ENCODE measurements at regions not wholly inside any gene's neighbourhood (a gene's known extent, or its start where the extent isn't known, plus 50 kb on each side); places are given as distances from the start of the nearest gene placed in this dataset.
"Not testable (repeated sequence)": the region's sequence is repeated elsewhere in the genome, so short reads cannot be mapped to it uniquely, and the experiment has no call there.

DNA sequence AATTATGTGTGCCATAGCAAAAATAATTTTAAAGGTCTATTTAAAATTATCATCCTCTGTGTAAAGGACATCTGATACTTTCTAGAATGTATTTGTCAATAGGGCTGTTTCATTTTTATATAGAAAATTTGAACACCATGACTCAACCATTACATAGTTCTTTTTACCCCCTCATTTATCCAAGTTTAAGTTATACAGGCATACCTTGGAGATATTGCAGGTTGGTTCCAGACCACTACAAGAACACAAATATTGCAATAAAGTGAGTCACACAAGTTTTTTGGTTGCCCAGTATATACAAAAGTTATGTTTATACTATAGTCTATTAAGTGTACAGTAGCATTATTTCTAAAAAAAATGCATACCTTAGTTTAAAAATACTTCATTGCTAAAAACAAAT, 130.4 kb downstream of the MSL3 start:
- H3K9me3 ChIP-seq (ENCODE audit: low read length), result no peaks in the 10 kb centered on the region
- H3K9me3 Mint-ChIP-seq, result no peaks in the 10 kb centered on the region
- H3K27me3 Mint-ChIP-seq, result no peaks in the 10 kb centered on the region
- H3K36me3 ChIP-seq (ENCODE audit: insufficient read depth, low read length), result no peaks in the 10 kb centered on the region
- H3K27ac Mint-ChIP-seq, result no peak overlapping the region
- H3K4me3 Mint-ChIP-seq, result no peak overlapping the region
- H3K36me3 Mint-ChIP-seq, result no peaks in the 10 kb centered on the region
- no peak overlapping the region for H3K27ac ChIP-seq (ENCODE audit: low read depth, low read length)
- H3K4me1 ChIP-seq (ENCODE audit: insufficient read depth, low read length), result no peaks in the 10 kb centered on the region
- POLR2A ChIA-PET, result no interaction called here
- H3K27me3 ChIP-seq (ENCODE audit: insufficient read depth, low read length, poor library complexity, severe bottlenecking), result no peaks in the 10 kb centered on the region
- H3K4me3 ChIP-seq (ENCODE audit: low read length), result no peak overlapping the region
- no peaks in the 10 kb centered on the region for H3K4me1 Mint-ChIP-seq
- DNase-seq, result no peak
- CTCF ChIA-PET, result no interaction called here

DNA sequence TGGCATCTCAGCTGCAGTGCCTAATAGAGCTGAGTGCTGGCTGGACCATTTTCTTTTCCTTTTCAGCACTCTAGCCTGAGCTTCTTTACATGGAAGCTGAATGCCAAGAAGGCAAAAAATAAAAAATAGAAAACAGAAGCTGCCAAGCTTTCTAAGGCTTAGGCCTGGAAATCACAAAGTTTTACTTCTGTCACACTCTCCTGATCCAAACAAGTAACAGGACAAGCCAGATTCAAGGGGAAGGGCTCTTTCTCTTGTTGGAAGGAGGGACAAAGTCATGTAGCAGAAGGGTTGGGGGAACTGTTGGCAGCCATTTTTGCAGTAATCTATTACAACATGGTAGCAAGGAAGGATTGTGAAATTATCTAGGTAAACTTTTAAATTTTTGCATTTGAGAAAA, 131.8 kb downstream of the MSL3 start:
- peaks cover 0 to 3% of the 10 kb centered on the region in 2 donors for H3K27me3 Mint-ChIP-seq
- H3K4me1 ChIP-seq (ENCODE audit: insufficient read depth, low read length), result no peaks in the 10 kb centered on the region
- no peaks in the 10 kb centered on the region for H3K27me3 ChIP-seq (ENCODE audit: insufficient read depth, low read length, poor library complexity, severe bottlenecking)
- no peak overlapping the region for H3K4me3 ChIP-seq (ENCODE audit: low read length)
- POLR2A ChIA-PET, result no interaction called here
- H3K9me3 Mint-ChIP-seq, result no peaks in the 10 kb centered on the region
- H3K27ac ChIP-seq (ENCODE audit: low read depth, low read length), result no peak overlapping the region
- no peak overlapping the region for H3K27ac Mint-ChIP-seq
- DNase-seq, result no peak
- no peaks in the 10 kb centered on the region for H3K36me3 ChIP-seq (ENCODE audit: insufficient read depth, low read length)
- H3K36me3 Mint-ChIP-seq, result no peaks in the 10 kb centered on the region
- CTCF ChIA-PET, result no interaction called here
- no peaks in the 10 kb centered on the region for H3K9me3 ChIP-seq (ENCODE audit: low read length)
- no peaks in the 10 kb centered on the region for H3K4me1 Mint-ChIP-seq
- no peak overlapping the region for H3K4me3 Mint-ChIP-seq

DNA sequence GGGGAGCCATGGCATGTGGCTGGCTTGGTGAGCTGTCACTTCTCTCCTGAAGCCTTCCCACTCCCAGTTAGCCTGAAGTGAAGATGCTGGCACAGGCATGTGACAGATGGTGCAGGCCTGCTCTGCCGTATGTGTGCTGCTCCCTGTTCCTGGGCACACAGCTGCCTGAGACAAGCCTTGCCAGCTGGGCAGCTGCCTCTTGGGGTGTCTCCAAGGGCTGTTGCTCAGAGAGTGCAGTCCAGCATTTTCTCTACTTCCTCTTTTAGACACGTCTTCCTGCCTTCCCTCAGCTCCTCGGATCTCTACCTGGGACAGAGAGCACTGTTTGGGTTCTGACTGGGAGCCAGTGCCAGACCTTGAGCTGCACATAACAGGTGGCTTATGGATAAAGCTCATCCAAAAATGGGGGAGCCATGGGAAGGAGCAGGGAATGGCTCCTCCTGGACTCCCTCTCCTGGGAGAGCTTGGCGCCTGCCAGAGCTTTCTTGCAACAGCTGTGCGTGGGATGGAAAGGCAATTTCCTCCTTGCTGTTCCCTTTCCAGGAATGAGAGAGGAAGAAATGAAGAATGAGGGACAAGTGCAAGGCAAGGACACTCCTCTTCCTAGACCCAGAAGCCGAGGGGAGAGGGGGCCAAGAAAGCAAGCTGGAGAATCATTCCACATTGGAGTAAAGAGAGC, 132.9 kb downstream of the MSL3 start:
- DNase-seq, result no peak
- ChIA-PET CTCF (no interaction called here), POLR2A (no interaction called here)
- peaks cover 0 to 4% of the 10 kb centered on the region in 2 donors for H3K27me3 Mint-ChIP-seq
- Histone ChIP-seq H3K4me3 (ENCODE audit: low read length) (no peak overlapping the region), H3K27ac (ENCODE audit: low read depth, low read length) (no peak overlapping the region), H3K4me1 (ENCODE audit: insufficient read depth, low read length) (no peaks in the 10 kb centered on the region), H3K9me3 (ENCODE audit: low read length) (no peaks in the 10 kb centered on the region), H3K36me3 (ENCODE audit: insufficient read depth, low read length) (no peaks in the 10 kb centered on the region), H3K27me3 (ENCODE audit: insufficient read depth, low read length, poor library complexity, severe bottlenecking) (no peaks in the 10 kb centered on the region)
- H3K27ac Mint-ChIP-seq, result no peak overlapping the region
- no peaks in the 10 kb centered on the region for H3K36me3 Mint-ChIP-seq
- no peaks in the 10 kb centered on the region for H3K4me1 Mint-ChIP-seq
- H3K4me3 Mint-ChIP-seq, result no peak overlapping the region
- H3K9me3 Mint-ChIP-seq, result no peaks in the 10 kb centered on the region

- Mint-ChIP-seq H3K4me1 (no peaks in the 10 kb centered on the region), H3K9me3 (peaks cover 0 to 2% (median 0%) of the 10 kb centered on the region in 5 donors), H3K27me3 (peaks cover 1 to 4% of the 10 kb centered on the region in 2 donors), H3K4me3 (no peak overlapping the region), H3K36me3 (no peaks in the 10 kb centered on the region), H3K27ac (no peak overlapping the region)
- DNase-seq, result no peak
- Histone ChIP-seq H3K36me3 (ENCODE audit: insufficient read depth, low read length) (no peaks in the 10 kb centered on the region), H3K9me3 (ENCODE audit: low read length) (no peaks in the 10 kb centered on the region), H3K4me3 (ENCODE audit: low read length) (no peak overlapping the region), H3K27me3 (ENCODE audit: insufficient read depth, low read length, poor library complexity, severe bottlenecking) (no peaks in the 10 kb centered on the region), H3K27ac (ENCODE audit: low read depth, low read length) (no peak overlapping the region), H3K4me1 (ENCODE audit: insufficient read depth, low read length) (no peaks in the 10 kb centered on the region)
- POLR2A ChIA-PET, result no interaction called here
- CTCF ChIA-PET, result no interaction called here
Observed at GRCh38 chrX:11893933-11894710, 136.1 kb downstream of the MSL3 start.

DNA sequence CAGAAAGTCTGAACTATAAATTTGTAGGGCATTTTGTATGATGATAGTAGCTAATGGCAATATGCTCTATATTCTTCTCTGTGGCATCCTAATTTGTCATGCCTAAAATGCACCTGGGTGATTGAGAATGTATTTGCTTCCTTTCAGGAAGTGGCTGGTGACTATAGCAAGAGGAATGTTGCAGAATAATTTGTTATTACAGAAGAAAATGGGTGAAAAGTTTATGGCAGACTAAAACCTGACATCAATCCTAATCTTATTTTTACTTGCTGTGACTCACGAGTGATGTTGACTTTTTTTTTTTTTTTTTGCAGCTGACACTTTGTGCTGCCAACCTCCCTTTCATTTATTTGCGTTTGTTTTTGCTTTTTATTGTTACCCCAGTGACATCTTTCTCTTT, 141.1 kb downstream of the MSL3 start:
- no peak overlapping the region for H3K4me3 Mint-ChIP-seq
- H3K4me1 Mint-ChIP-seq, result no peaks in the 10 kb centered on the region

DNA sequence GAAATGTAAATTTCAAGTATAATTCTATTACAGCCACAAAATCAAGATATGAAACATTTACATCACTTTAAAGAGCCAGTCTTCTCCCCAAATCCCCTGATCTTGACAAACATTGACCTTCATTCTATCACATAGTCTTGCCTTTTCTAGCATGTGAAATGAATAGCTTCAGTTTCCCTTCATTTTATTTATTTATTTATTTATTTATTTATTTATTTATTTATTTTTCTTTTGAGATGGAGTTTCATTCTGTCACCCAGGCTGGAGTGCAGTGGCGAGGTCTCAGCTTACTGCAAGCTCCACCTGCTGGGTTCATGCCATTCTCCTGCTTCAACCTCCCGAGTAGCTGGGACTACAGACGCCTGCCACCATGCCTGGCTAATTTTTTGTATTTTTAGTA, 147.9 kb downstream of the MSL3 start:
- H3K4me1 ChIP-seq (ENCODE audit: insufficient read depth, low read length); H3K9me3 ChIP-seq (ENCODE audit: low read length); H3K36me3 ChIP-seq (ENCODE audit: insufficient read depth, low read length); H3K36me3 Mint-ChIP-seq; H3K4me1 Mint-ChIP-seq; POLR2A ChIA-PET; DNase-seq; H3K27ac ChIP-seq (ENCODE audit: low read depth, low read length); H3K27ac Mint-ChIP-seq; CTCF ChIA-PET; H3K27me3 ChIP-seq (ENCODE audit: insufficient read depth, low read length, poor library complexity, severe bottlenecking); H3K4me3 Mint-ChIP-seq; H3K27me3 Mint-ChIP-seq; H3K4me3 ChIP-seq (ENCODE audit: low read length): not testable (repeated sequence)
- peaks cover 3 to 18% (median 16%) of the 10 kb centered on the region in 5 donors for H3K9me3 Mint-ChIP-seq

More for the DNA sequence above, 141.1 kb downstream of the MSL3 start:
- Mint-ChIP-seq H3K27me3 (peaks cover 4 to 9% of the 10 kb centered on the region in 2 donors), H3K36me3 (no peaks in the 10 kb centered on the region), H3K9me3 (peaks cover 0 to 2% (median 0%) of the 10 kb centered on the region in 5 donors), H3K27ac (no peak overlapping the region)
- no peaks in the 10 kb centered on the region for H3K9me3 ChIP-seq (ENCODE audit: low read length)
- H3K36me3 ChIP-seq (ENCODE audit: insufficient read depth, low read length), result no peaks in the 10 kb centered on the region
- H3K27ac ChIP-seq (ENCODE audit: low read depth, low read length), result no peak overlapping the region
- no peak for DNase-seq
- no peaks in the 10 kb centered on the region for H3K4me1 ChIP-seq (ENCODE audit: insufficient read depth, low read length)
- ChIA-PET POLR2A (no interaction called here), CTCF (no interaction called here)
- no peaks in the 10 kb centered on the region for H3K27me3 ChIP-seq (ENCODE audit: insufficient read depth, low read length, poor library complexity, severe bottlenecking)
- no peak overlapping the region for H3K4me3 ChIP-seq (ENCODE audit: low read length)

GRCh38 chrX:11908371-11908770, 150.3 kb downstream of the MSL3 start:
- Mint-ChIP-seq H3K27me3 (peaks cover 4% of the 10 kb centered on the region in 2 donors), H3K36me3 (no peaks in the 10 kb centered on the region), H3K4me3 (no peak overlapping the region), H3K9me3 (peaks cover 3 to 18% (median 16%) of the 10 kb centered on the region in 5 donors), H3K27ac (peak overlapping the region in 1 of 8 donors; percentile 32), H3K4me1 (no peaks in the 10 kb centered on the region)
- H3K4me3 ChIP-seq (ENCODE audit: low read length), result no peak overlapping the region
- peak in 2 of 5 donors; percentile 11 to 27 for DNase-seq
- no peaks in the 10 kb centered on the region for H3K4me1 ChIP-seq (ENCODE audit: insufficient read depth, low read length)
- H3K36me3 ChIP-seq (ENCODE audit: insufficient read depth, low read length), result no peaks in the 10 kb centered on the region
- ChIA-PET POLR2A (no interaction called here), CTCF (no interaction called here)
- no peaks in the 10 kb centered on the region for H3K9me3 ChIP-seq (ENCODE audit: low read length)
- H3K27ac ChIP-seq (ENCODE audit: low read depth, low read length), result no peak overlapping the region
- no peaks in the 10 kb centered on the region for H3K27me3 ChIP-seq (ENCODE audit: insufficient read depth, low read length, poor library complexity, severe bottlenecking)

GRCh38 chrX:11913001-11913400, 155.0 kb downstream of the MSL3 start:
- H3K4me3 Mint-ChIP-seq, result no peak overlapping the region
- ChIA-PET POLR2A (no interaction called here), CTCF (no interaction called here)
- Histone ChIP-seq H3K9me3 (ENCODE audit: low read length) (no peaks in the 10 kb centered on the region), H3K4me1 (ENCODE audit: insufficient read depth, low read length) (no peaks in the 10 kb centered on the region), H3K27ac (ENCODE audit: low read depth, low read length) (no peak overlapping the region), H3K27me3 (ENCODE audit: insufficient read depth, low read length, poor library complexity, severe bottlenecking) (no peaks in the 10 kb centered on the region), H3K4me3 (ENCODE audit: low read length) (no peak overlapping the region), H3K36me3 (ENCODE audit: insufficient read depth, low read length) (no peaks in the 10 kb centered on the region)
- no peak for DNase-seq
- no peaks in the 10 kb centered on the region for H3K4me1 Mint-ChIP-seq
- peaks cover 6 to 20% of the 10 kb centered on the region in 2 donors for H3K27me3 Mint-ChIP-seq
- no peaks in the 10 kb centered on the region for H3K36me3 Mint-ChIP-seq
- peaks cover 0 to 4% (median 2%) of the 10 kb centered on the region in 5 donors for H3K9me3 Mint-ChIP-seq
- no peak overlapping the region for H3K27ac Mint-ChIP-seq
